GM12891 (cell line): ENCODE measurements at regions not wholly inside any gene's neighbourhood (a gene's known extent, or its start where the extent isn't known, plus 50 kb on each side); places are given as distances from the start of the nearest gene placed in this dataset.
A peak's percentile ranks its signal among the peaks of the same experiment; 100 is the strongest.
"Not testable (repeated sequence)": the region's sequence is repeated elsewhere in the genome, so short reads cannot be mapped to it uniquely, and the experiment has no call there.

Experiments used
- DNase-seq: peaks from one replicate; pipeline ENCODE4 v3.0.0; 2011; ENCODE audit warnings: low spot score; ENCODE audit not compliant: insufficient read length
- FAIRE-seq: peaks from 2 replicates; lab custom pipeline; 2011; peaks lifted over from hg19 to GRCh38; lab: Jason Lieb, UNC
- PAX5 ChIP-seq: IDR thresholded peaks from 2 replicates; pipeline ENCODE4 v1.6.1; 2011; ENCODE audit warnings: low read length, moderate library complexity, mild to moderate bottlenecking; ENCODE audit not compliant: insufficient read depth, severe bottlenecking
- POLR2A ChIP-seq: IDR thresholded peaks from 2 replicates; pipeline ENCODE4 v1.6.1; 2011; ENCODE audit warnings: low read depth, low read length, control low read depth
- POLR2AphosphoS5 ChIP-seq: IDR thresholded peaks from 2 replicates; pipeline ENCODE4 v1.6.1; 2011; ENCODE audit warnings: low read depth, low read length, control low read depth
- POU2F2 ChIP-seq: IDR thresholded peaks from 2 replicates; pipeline ENCODE4 v1.6.1; 2011; ENCODE audit warnings: low read depth, mild to moderate bottlenecking, control low read depth, low read length, moderate library complexity
- SPI1 ChIP-seq: IDR thresholded peaks from 2 replicates; pipeline ENCODE4 v1.6.1; 2011; ENCODE audit warnings: low read depth, low read length, control low read depth
- TAF1 ChIP-seq: IDR thresholded peaks from 2 replicates; pipeline ENCODE4 v1.6.1; 2011; ENCODE audit warnings: low read depth, low read length, control low read depth

GRCh38 chr12:31887109-31887811 lies 72.0 kb upstream of the RESF1 start:
- peak; percentile 85 for FAIRE-seq
- no peak for DNase-seq

GRCh38 chr12:31882682-31883081 lies 76.5 kb upstream of the RESF1 start:
- DNase-seq, FAIRE-seq: not testable (repeated sequence)

More at GRCh38 chr12:31887109-31887811, 72.0 kb upstream of the RESF1 start:
- TF ChIP-seq PAX5 (no peak), POLR2AphosphoS5 (peak; percentile 34; the same call in 1 of the 2 replicates), POLR2A (peak; percentile 59; the same call in 1 of the 2 replicates), SPI1 (peak; percentile 88), POU2F2 (peak; percentile 33; the same call in 1 of the 2 replicates), TAF1 (no peak)

GRCh38 chr12:31880340-31880739 lies 78.9 kb upstream of the RESF1 start:
- TF ChIP-seq PAX5 (no peak), POU2F2 (no peak), POLR2AphosphoS5 (no peak), POLR2A (no peak), SPI1 (no peak), TAF1 (no peak)
- DNase-seq = no peak
- FAIRE-seq = no peak

GRCh38 chr12:31877884-31878283 lies 81.3 kb upstream of the RESF1 start:
- FAIRE-seq (no peak), DNase-seq (no peak)
- TF ChIP-seq POLR2A = no peak
- TF ChIP-seq SPI1 = no peak
- TF ChIP-seq TAF1 = no peak
- TF ChIP-seq PAX5 = no peak
- no peak for TF ChIP-seq POLR2AphosphoS5
- TF ChIP-seq POU2F2 = no peak

GRCh38 chr12:31876568-31877424 lies 82.4 kb upstream of the RESF1 start:
- TF ChIP-seq POLR2A = no peak
- TF ChIP-seq POLR2AphosphoS5 = no peak
- no peak for TF ChIP-seq PAX5
- no peak for TF ChIP-seq TAF1
- TF ChIP-seq POU2F2 = no peak
- no peak for TF ChIP-seq SPI1
- FAIRE-seq (peak; percentile 45), DNase-seq (no peak)

GRCh38 chr12:31875609-31875964 lies 83.6 kb upstream of the RESF1 start:
- TF ChIP-seq SPI1 = no peak
- TF ChIP-seq PAX5 = no peak
- TF ChIP-seq TAF1 = no peak
- no peak for TF ChIP-seq POLR2A
- TF ChIP-seq POU2F2 = no peak
- TF ChIP-seq POLR2AphosphoS5 = no peak
- DNase-seq (no peak), FAIRE-seq (no peak)

- no peak for DNase-seq
- peak; percentile 63 for FAIRE-seq
- TF ChIP-seq POLR2AphosphoS5 (no peak), TAF1 (0 out of 2 replicates have a peak, but pooled peaks have one; percentile 17), PAX5 (no peak), POU2F2 (no peak), POLR2A (no peak), SPI1 (peak; percentile 33)
Observed at GRCh38 chr12:31874961-31875608, 84.1 kb upstream of the RESF1 start.

- TF ChIP-seq POU2F2 (no peak), POLR2A (no peak), PAX5 (no peak), POLR2AphosphoS5 (no peak), SPI1 (no peak), TAF1 (no peak)
- DNase-seq (no peak), FAIRE-seq (no peak)
Observed at GRCh38 chr12:31872831-31873604, 86.2 kb upstream of the RESF1 start.

- no peak for FAIRE-seq
- TF ChIP-seq POLR2AphosphoS5 (no peak), POU2F2 (no peak), SPI1 (no peak), PAX5 (no peak), POLR2A (no peak), TAF1 (no peak)
Observed at GRCh38 chr12:31869972-31870371, 89.2 kb upstream of the RESF1 start.

More at GRCh38 chr12:31869972-31870371, 89.2 kb upstream of the RESF1 start:
- no peak for DNase-seq
